ENCODE measurements at regions not wholly inside any gene's neighbourhood (a gene's known extent, or its start where the extent isn't known, plus 50 kb on each side); places are given as distances from the start of the nearest gene placed in this dataset.
"Not testable (repeated sequence)": the region's sequence is repeated elsewhere in the genome, so short reads cannot be mapped to it uniquely, and the experiment has no call there.

- DNase-seq (ENCODE audit: low read depth, low spot score) = no peak
Observed at GRCh38 chr9:108413809-108414208, 442.0 kb downstream of the ACTL7B start.

GRCh38 chr9:108412755-108413154, 443.0 kb downstream of the ACTL7B start:
- DNase-seq (ENCODE audit: low read depth, low spot score) = no peak

- no peak for DNase-seq (ENCODE audit: low read depth, low spot score)
Observed at GRCh38 chr9:108411632-108412031, 444.2 kb downstream of the ACTL7B start.

GRCh38 chr9:108410161-108410560, 445.6 kb downstream of the ACTL7B start:
- no peak for DNase-seq (ENCODE audit: low read depth, low spot score)

- DNase-seq (ENCODE audit: low read depth, low spot score) = no peak
Observed at GRCh38 chr9:108400297-108400696, 455.5 kb downstream of the ACTL7B start.

GRCh38 chr9:108399851-108400250, 455.9 kb downstream of the ACTL7B start:
- no peak for DNase-seq (ENCODE audit: low read depth, low spot score)

GRCh38 chr9:108397286-108397685, 458.5 kb downstream of the ACTL7B start:
- DNase-seq (ENCODE audit: low read depth, low spot score) = no peak

GRCh38 chr9:108396611-108397010, 459.2 kb downstream of the ACTL7B start:
- no peak for DNase-seq (ENCODE audit: low read depth, low spot score)

GRCh38 chr9:108396193-108396592, 459.6 kb downstream of the ACTL7B start:
- no peak for DNase-seq (ENCODE audit: low read depth, low spot score)

GRCh38 chr9:108395421-108395820, 460.4 kb downstream of the ACTL7B start:
- DNase-seq (ENCODE audit: low read depth, low spot score) = no peak

- no peak for DNase-seq (ENCODE audit: low read depth, low spot score)
Observed at GRCh38 chr9:108394726-108395125, 461.1 kb downstream of the ACTL7B start.

- DNase-seq (ENCODE audit: low read depth, low spot score) = not testable (repeated sequence)
Observed at GRCh38 chr9:108393481-108394001, 462.2 kb downstream of the ACTL7B start.

GRCh38 chr9:108392877-108393276, 462.9 kb downstream of the ACTL7B start:
- DNase-seq (ENCODE audit: low read depth, low spot score) = no peak

- no peak for DNase-seq (ENCODE audit: low read depth, low spot score)
Observed at GRCh38 chr9:108389056-108389455, 466.7 kb downstream of the ACTL7B start.

- no peak for DNase-seq (ENCODE audit: low read depth, low spot score)
Observed at GRCh38 chr9:108386859-108387384, 468.9 kb downstream of the ACTL7B start.

GRCh38 chr9:108386032-108386431, 469.8 kb downstream of the ACTL7B start:
- no peak for DNase-seq (ENCODE audit: low read depth, low spot score)

- DNase-seq (ENCODE audit: low read depth, low spot score) = no peak
Observed at GRCh38 chr9:108383796-108384195, 472.0 kb downstream of the ACTL7B start.

- no peak for DNase-seq (ENCODE audit: low read depth, low spot score)
Observed at GRCh38 chr9:108382310-108382709, 473.5 kb downstream of the ACTL7B start.

GRCh38 chr9:108377881-108378280, 477.9 kb downstream of the ACTL7B start:
- no peak for DNase-seq (ENCODE audit: low read depth, low spot score)

GRCh38 chr9:108377382-108377781, 478.4 kb downstream of the ACTL7B start:
- DNase-seq (ENCODE audit: low read depth, low spot score) = no peak

GRCh38 chr9:108376140-108376539, 479.6 kb downstream of the ACTL7B start:
- DNase-seq (ENCODE audit: low read depth, low spot score) = no peak

GRCh38 chr9:108374626-108375025, 481.2 kb downstream of the ACTL7B start:
- DNase-seq (ENCODE audit: low read depth, low spot score) = no peak

- DNase-seq (ENCODE audit: low read depth, low spot score) = no peak
Observed at GRCh38 chr9:108367188-108367587, 488.6 kb downstream of the ACTL7B start.

GRCh38 chr9:108363311-108363710, 492.5 kb downstream of the ACTL7B start:
- no peak for DNase-seq (ENCODE audit: low read depth, low spot score)
